ENCODE measurements at regions not wholly inside any gene's neighbourhood (a gene's known extent, or its start where the extent isn't known, plus 50 kb on each side); places are given as distances from the start of the nearest gene placed in this dataset.

- WGBS, 2 donors, result 73 to 74% methylated on average over 5 of the region's 5 CpGs
- Histone ChIP-seq H3K36me3 (no peaks in the 10 kb centered on the region), H3K27ac (no peak overlapping the region), H3K27me3 (no peaks in the 10 kb centered on the region), H3K9me3 (no peaks in the 10 kb centered on the region), H3K4me3 (no peak overlapping the region), H3K4me1 (no peaks in the 10 kb centered on the region)
- intact Hi-C loops (cut with DNase I), result no loop called here
- no peak for TF ChIP-seq CTCF (IDR thresholded peaks at IDR 0.05)
- TF ChIP-seq EP300 (IDR thresholded peaks at IDR 0.05), result no peak
- TF ChIP-seq POLR2AphosphoS5 (IDR thresholded peaks at IDR 0.05), result no peak
- no peak for TF ChIP-seq POLR2A (IDR thresholded peaks at IDR 0.05)
- DNase-seq, result no peak
Measured at GRCh38 chr12:9367828-9368227, 159.6 kb upstream of the PZP start.

DNA sequence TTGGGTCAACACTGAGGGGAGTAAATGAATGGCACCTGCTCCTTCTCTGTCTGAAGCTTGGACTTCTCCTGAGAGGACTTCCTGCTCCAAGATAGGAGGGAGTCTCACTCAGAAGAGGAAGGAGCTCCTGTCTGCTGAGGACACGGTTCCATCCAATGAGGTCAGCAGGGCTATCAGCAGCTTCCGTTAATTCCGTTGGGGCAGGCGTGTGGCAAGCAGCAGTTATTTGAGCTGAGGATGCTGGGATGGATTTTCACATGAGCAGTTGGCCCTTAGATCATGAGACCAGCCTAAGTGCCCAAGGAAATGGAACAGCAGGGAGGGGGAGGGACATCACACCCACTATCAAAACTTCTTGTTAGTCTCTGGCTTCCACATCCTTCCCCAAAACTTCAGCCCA is 159.0 kb upstream of the PZP start:
- intact Hi-C loops (cut with DNase I), result no loop called here
- no peak overlapping the region for H3K4me3 ChIP-seq
- no peaks in the 10 kb centered on the region for H3K4me1 ChIP-seq
- H3K27me3 ChIP-seq, result no peaks in the 10 kb centered on the region
- no peak overlapping the region for H3K27ac ChIP-seq
- no peaks in the 10 kb centered on the region for H3K36me3 ChIP-seq
- WGBS, 2 donors, result 57 to 74% methylated on average over 4 of the region's 4 CpGs
- DNase-seq, result no peak
- TF ChIP-seq POLR2A (IDR thresholded peaks at IDR 0.05) (no peak), POLR2AphosphoS5 (IDR thresholded peaks at IDR 0.05) (no peak), CTCF (IDR thresholded peaks at IDR 0.05) (no peak), EP300 (IDR thresholded peaks at IDR 0.05) (no peak)
- H3K9me3 ChIP-seq, result no peaks in the 10 kb centered on the region

DNA sequence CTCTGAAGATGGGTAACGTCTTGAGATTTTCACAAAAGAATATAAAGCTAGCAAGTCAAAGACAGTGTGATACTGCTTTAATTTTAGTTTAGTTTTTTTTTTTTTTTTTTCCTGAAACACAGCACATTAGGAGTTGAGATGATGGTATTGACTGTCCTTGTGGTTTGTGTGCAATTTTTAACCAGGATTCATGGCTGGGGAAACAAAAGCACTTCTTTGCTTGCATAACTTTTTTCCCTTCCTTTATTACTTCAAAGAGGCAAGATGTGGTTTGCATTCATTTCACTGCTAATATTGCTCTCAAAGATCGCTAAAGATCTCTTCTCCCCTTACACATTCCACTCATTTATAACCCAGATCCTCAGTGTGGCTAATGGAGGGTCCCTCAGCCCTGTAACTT is 157.1 kb upstream of the PZP start:
- DNase-seq, result no peak
- intact Hi-C loops (cut with DNase I), result no loop called here
- TF ChIP-seq CTCF (IDR thresholded peaks at IDR 0.05) (no peak), POLR2A (IDR thresholded peaks at IDR 0.05) (no peak), EP300 (IDR thresholded peaks at IDR 0.05) (no peak), POLR2AphosphoS5 (IDR thresholded peaks at IDR 0.05) (no peak)
- H3K4me1 ChIP-seq, result no peaks in the 10 kb centered on the region
- H3K27me3 ChIP-seq, result no peaks in the 10 kb centered on the region
- H3K36me3 ChIP-seq, result no peaks in the 10 kb centered on the region
- no peaks in the 10 kb centered on the region for H3K9me3 ChIP-seq
- no peak overlapping the region for H3K27ac ChIP-seq
- no peak overlapping the region for H3K4me3 ChIP-seq
- WGBS, 2 donors, result 58 to 64% methylated on average over 2 of the region's 2 CpGs

- H3K27ac ChIP-seq, result no peak overlapping the region
Measured at GRCh38 chr12:9364224-9365176, 156.3 kb upstream of the PZP start.

More at GRCh38 chr12:9364224-9365176, 156.3 kb upstream of the PZP start:
- no peak for TF ChIP-seq POLR2AphosphoS5 (IDR thresholded peaks at IDR 0.05)
- no peak for TF ChIP-seq CTCF (IDR thresholded peaks at IDR 0.05)
- no peak for TF ChIP-seq EP300 (IDR thresholded peaks at IDR 0.05)
- no peak for TF ChIP-seq POLR2A (IDR thresholded peaks at IDR 0.05)
- Histone ChIP-seq H3K36me3 (no peaks in the 10 kb centered on the region), H3K9me3 (no peaks in the 10 kb centered on the region), H3K27me3 (no peaks in the 10 kb centered on the region), H3K4me3 (no peak overlapping the region), H3K4me1 (no peaks in the 10 kb centered on the region)
- intact Hi-C loops (cut with DNase I), result no loop called here
- DNase-seq, result no peak
- 43 to 48% methylated on average over 13 of the region's 13 CpGs for WGBS, 2 donors
